K562 (cell line): ENCODE measurements at regions not wholly inside any gene's neighbourhood (a gene's known extent, or its start where the extent isn't known, plus 50 kb on each side); places are given as distances from the start of the nearest gene placed in this dataset.
A peak's percentile ranks its signal among the peaks of the same experiment; 100 is the strongest.

Experiments
- ATAC-seq: fragments of 200-7000 bp; cut with Tn5 transposase; 3 replicates; pipeline ENCODE4 v1.9.1; 2020; ENCODE audit warnings: moderate library complexity
- BruUV-seq: library from RNA; stranded (reverse); fragments of 400-500 nt; replicated peaks from 2 replicates; lab custom pipeline; 2021; lab: Mats Ljungman, UMichigan
- CTCF ChIA-PET: fragments of 300-600 bp; formaldehyde crosslinking; extraction: SDS; loops from one replicate; lab custom pipeline; 2021; ENCODE audit warnings: low intra/inter-chr PET ratio; lab: Yijun Ruan, JAX
- POLR2A ChIA-PET: fragments of 300-600, 350-650 bp; sonication (Branson Sonifier 250); formaldehyde crosslinking; extraction: SDS; loops from one replicate; lab custom pipeline; 2021; ENCODE audit warnings: antibody characterized with exemption, inconsistent platforms; lab: Yijun Ruan, JAX
- DNase-seq, 4 experiments: peaks; one replicate each; pipeline versions ENCODE4 v3.0.0 to v3.0.0-alpha.2; 2011 to 2018; ENCODE audit warnings: low spot score in 3 of 4, mixed read lengths in 3 of 4; ENCODE audit errors: extremely low read depth in 1 of 4
- FAIRE-seq: peaks from 2 replicates; lab custom pipeline; 2011; peaks lifted over from hg19 to GRCh38; lab: Jason Lieb, UNC
- H2AFZ ChIP-seq: 2 replicates; pipeline ENCODE4 v1.6.0; 2011; ENCODE audit warnings: low read depth, low read length, control low read depth, inconsistent platforms
- H3K27ac ChIP-seq: fragments of 200-600 bp; 3 replicates; pipeline ENCODE4 v1.8.0; 2011; ENCODE audit warnings: low read depth, mild to moderate bottlenecking, control low read depth, inconsistent platforms, low read length, moderate library complexity, mixed read lengths; ENCODE audit errors: extremely low read depth
- H3K27me3 ChIP-seq, 2 experiments: fragments of 300-600 bp in 1 of 2; 2 replicates in 1 of 2; 3 replicates in 1 of 2; pipeline versions ENCODE4 v1.6.0 to v1.8.0; 2011; ENCODE audit warnings: inconsistent platforms in 2 of 2, low read length in 2 of 2, mild to moderate bottlenecking in 1 of 2, mixed read lengths in 1 of 2, moderate library complexity in 1 of 2; ENCODE audit not compliant: control insufficient read depth in 2 of 2, insufficient read depth in 2 of 2
- H3K36me3 ChIP-seq: fragments of 300-600 bp; 3 replicates; pipeline ENCODE4 v1.8.0; 2011; ENCODE audit warnings: mild to moderate bottlenecking, low read length, inconsistent platforms; ENCODE audit not compliant: control insufficient read depth, insufficient read depth
- H3K4me1 ChIP-seq, 2 experiments: fragments of 200-600 bp in 1 of 2; replicated peaks in 1 of 2; 2 replicates in 1 of 2; 3 replicates in 1 of 2; pipeline versions ENCODE4 v1.5.1 to v1.8.0; 2011; ENCODE audit warnings: inconsistent platforms in 2 of 2, low read length in 2 of 2, mild to moderate bottlenecking in 1 of 2, mixed read lengths in 1 of 2, moderate library complexity in 1 of 2; ENCODE audit not compliant: control insufficient read depth in 2 of 2, insufficient read depth in 2 of 2
- H3K4me2 ChIP-seq: 2 replicates; pipeline ENCODE4 v1.6.1; 2011; ENCODE audit warnings: low read length, control low read depth, inconsistent platforms, mixed read lengths; ENCODE audit not compliant: insufficient read depth
- H3K4me3 ChIP-seq: fragments of 200-600 bp; sonication (generic), shearing (Covaris generic); 2 replicates; pipeline ENCODE4 v1.5.1; 2016; ENCODE audit warnings: control low read depth, inconsistent platforms
- H3K79me2 ChIP-seq: fragments of 200-600 bp; 3 replicates; pipeline ENCODE4 v1.8.0; 2011; ENCODE audit warnings: low read length, inconsistent platforms; ENCODE audit not compliant: control insufficient read depth, insufficient read depth
- H3K9ac ChIP-seq, 2 experiments: 2 replicates each; pipeline versions ENCODE4 v1.6.0 to v1.6.1; 2011; ENCODE audit warnings: low read depth in 2 of 2, low read length in 2 of 2, control low read depth in 1 of 2, inconsistent platforms in 1 of 2, mild to moderate bottlenecking in 1 of 2, mixed read lengths in 1 of 2; ENCODE audit not compliant: insufficient read depth in 1 of 2
- H3K9me1 ChIP-seq: one replicate; pipeline ENCODE4 v1.6.0; 2011; ENCODE audit warnings: inconsistent platforms, mild to moderate bottlenecking, low read length, moderate library complexity; ENCODE audit not compliant: control insufficient read depth, insufficient read depth
- H3K9me3 ChIP-seq: replicated peaks from 2 replicates; pipeline ENCODE4 v1.5.1; 2011; ENCODE audit warnings: low read depth, low read length, inconsistent platforms; ENCODE audit not compliant: control insufficient read depth, insufficient read depth
- H4K20me1 ChIP-seq: replicated peaks from 2 replicates; pipeline ENCODE4 v1.6.1; 2011; ENCODE audit warnings: low read length, inconsistent platforms, mixed read lengths; ENCODE audit not compliant: control insufficient read depth, insufficient read depth
- ARID1B ChIP-seq: fragments of 450-650 bp; IDR thresholded peaks from 2 replicates; pipeline ENCODE4 v1.6.1; 2016; ENCODE audit warnings: antibody characterized with exemption, mild to moderate bottlenecking, inconsistent platforms
- JUND ChIP-seq, 2 experiments: IDR thresholded peaks; 2 replicates in 1 of 2; 3 replicates in 1 of 2; pipeline ENCODE4 v1.6.1; 2011; ENCODE audit warnings: borderline replicate concordance in 2 of 2, low read depth in 2 of 2, low read length in 2 of 2, improper control_type of control experiment in 1 of 2, missing biosample characterization in 1 of 2, missing genetic modification characterization in 1 of 2, missing genetic modification reagents in 1 of 2
- NELFE ChIP-seq: IDR thresholded peaks from 2 replicates; pipeline ENCODE4 v1.6.1; 2011; ENCODE audit warnings: mild to moderate bottlenecking; ENCODE audit not compliant: insufficient read depth, insufficient read length
- ZNF282 ChIP-seq: sonication (generic); formaldehyde crosslinking; IDR thresholded peaks from 2 replicates; pipeline ENCODE4 v1.8.1; 2023; ENCODE audit warnings: missing genetic modification reagents
- ZNF77 ChIP-seq: fragments of 250-450 bp; sonication (Bioruptor Pico); IDR thresholded peaks from 2 replicates; pipeline ENCODE4 v1.5.0; 2020
- WGBS: fragments of 100-300 bp; shearing (Covaris generic); methylation state at CpG from one replicate; pipeline ENCODE4 v1.1.6; 2016; ENCODE audit warnings: low coverage, mixed read lengths; ENCODE audit not compliant: insufficient coverage; ENCODE audit errors: missing lambda C conversion rate; 5-methylcytosine and 5-hydroxymethylcytosine counted together
- in situ Hi-C: fragments of 300-500 bp; cut with MboI; formaldehyde crosslinking; loops from 4 replicates; pipeline ENCODE4 v1.15.0; 2018; ENCODE audit warnings: inconsistent platforms, mixed read lengths
- intact Hi-C: fragments of 100-400 bp; cut with micrococcal nuclease; formaldehyde crosslinking; loops from 2 replicates; pipeline ENCODE4 v1.14.2; 2022
- TF ChIP-seq, protein P1 (sequence below): sonication (generic); formaldehyde crosslinking; IDR thresholded peaks from 2 replicates; pipeline ENCODE4 v1.8.0; 2022; ENCODE audit warnings: missing genetic modification reagents, mild to moderate bottlenecking, borderline replicate concordance

GRCh38 chr3:182212479-182213076 lies 500.9 kb downstream of the SOX2 start (continued):
- TF ChIP-seq JUND (IDR thresholded peaks at IDR 0.05; ENCODE audit: borderline replicate concordance, low read depth, low read length) (peak; percentile 36; the same call in 1 of the 2 replicates), JUND (tag; IDR thresholded peaks at IDR 0.05; ENCODE audit: borderline replicate concordance, low read depth, low read length) (no peak), ZNF77 (CRISPR knock-in tag) (no peak), NELFE (no peak), ZNF282 (CRISPR knock-in tag) (no peak)
- TF ChIP-seq, protein P1, sequence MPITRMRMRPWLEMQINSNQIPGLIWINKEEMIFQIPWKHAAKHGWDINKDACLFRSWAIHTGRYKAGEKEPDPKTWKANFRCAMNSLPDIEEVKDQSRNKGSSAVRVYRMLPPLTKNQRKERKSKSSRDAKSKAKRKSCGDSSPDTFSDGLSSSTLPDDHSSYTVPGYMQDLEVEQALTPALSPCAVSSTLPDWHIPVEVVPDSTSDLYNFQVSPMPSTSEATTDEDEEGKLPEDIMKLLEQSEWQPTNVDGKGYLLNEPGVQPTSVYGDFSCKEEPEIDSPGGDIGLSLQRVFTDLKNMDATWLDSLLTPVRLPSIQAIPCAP (CRISPR knock-in tag): no peak

DNA sequence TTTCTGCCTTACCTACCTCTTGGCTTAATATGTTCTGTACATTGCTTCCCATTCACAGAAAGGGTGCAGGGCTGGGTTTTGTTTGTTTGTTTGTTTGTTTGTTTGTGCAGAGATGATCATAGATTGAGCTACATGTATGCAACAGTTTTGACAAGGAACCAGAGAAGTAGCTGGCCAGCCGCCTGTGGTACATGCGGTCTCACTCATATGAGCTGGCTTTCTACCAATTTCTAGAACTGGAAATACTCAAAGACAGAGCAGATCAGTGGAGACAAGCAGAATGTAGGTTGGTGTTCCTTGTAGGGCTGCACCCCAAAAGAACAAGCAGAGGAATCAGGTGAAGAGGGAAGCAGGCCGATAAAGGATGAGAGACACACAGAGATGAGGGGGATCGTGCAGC lies 502.7 kb downstream of the SOX2 start:
- ChIA-PET POLR2A (no interaction called here), CTCF (no interaction called here)
- no peak overlapping the region for H2AFZ ChIP-seq
- in situ Hi-C loops: no loop called here
- FAIRE-seq (no peak), ATAC-seq (no peak), DNase-seq (no peak)
- no peaks in the 10 kb centered on the region for H3K9me1 ChIP-seq
- no peak overlapping the region for H3K27ac ChIP-seq
- intact Hi-C loops: no loop called here
- 0% methylated on average over 4 of the region's 4 CpGs for WGBS
- BruUV-seq: no TSS peak
- no peak overlapping the region for H3K4me2 ChIP-seq
- H3K4me1 ChIP-seq: no peaks in the 10 kb centered on the region
- H3K9ac ChIP-seq: no peak overlapping the region
- H3K36me3 ChIP-seq: no peaks in the 10 kb centered on the region
- no peaks in the 10 kb centered on the region for H3K9me3 ChIP-seq
- no peaks in the 10 kb centered on the region for H3K27me3 ChIP-seq
- no peaks in the 10 kb centered on the region for H3K79me2 ChIP-seq
- no peak for TF ChIP-seq ARID1B
- H4K20me1 ChIP-seq: no peaks in the 10 kb centered on the region
- H3K4me3 ChIP-seq: no peak overlapping the region
